HG02840 (cell line): ENCODE measurements at regions not wholly inside any gene's neighbourhood (a gene's known extent, or its start where the extent isn't known, plus 50 kb on each side); places are given as distances from the start of the nearest gene placed in this dataset.
A peak's percentile ranks its signal among the peaks of the same experiment; 100 is the strongest.

ENCODE experiments used
- ATAC-seq: cut with Tn5 transposase; IDR thresholded peaks from one replicate; pipeline ENCODE4 v1.9.1; 2021; ENCODE audit warnings: mild to moderate bottlenecking, moderate library complexity, moderate number of reproducible peaks; ENCODE audit not compliant: unreplicated experiment, low FRiP score

DNA sequence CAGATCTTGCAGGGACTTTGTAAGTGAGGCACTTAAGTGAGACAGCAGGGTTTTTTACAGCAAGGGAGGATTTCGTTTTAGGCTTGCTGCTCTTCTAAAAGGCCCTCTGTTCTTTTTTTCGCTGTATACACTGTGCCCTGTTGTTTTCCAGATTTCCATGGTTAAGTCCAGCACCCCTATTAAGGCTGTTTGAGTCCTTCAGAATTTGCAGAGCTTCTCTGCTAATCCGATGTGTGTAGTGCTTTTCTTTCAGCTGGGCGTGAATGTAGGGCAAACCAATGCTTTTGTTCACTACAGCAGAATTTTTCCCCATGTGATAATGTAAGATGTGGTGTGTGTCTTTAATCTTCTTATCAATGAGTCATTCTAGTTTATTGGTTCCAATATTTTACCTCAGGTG, 200.5 kb upstream of the RREB1 start:
- ATAC-seq, result no peak

DNA sequence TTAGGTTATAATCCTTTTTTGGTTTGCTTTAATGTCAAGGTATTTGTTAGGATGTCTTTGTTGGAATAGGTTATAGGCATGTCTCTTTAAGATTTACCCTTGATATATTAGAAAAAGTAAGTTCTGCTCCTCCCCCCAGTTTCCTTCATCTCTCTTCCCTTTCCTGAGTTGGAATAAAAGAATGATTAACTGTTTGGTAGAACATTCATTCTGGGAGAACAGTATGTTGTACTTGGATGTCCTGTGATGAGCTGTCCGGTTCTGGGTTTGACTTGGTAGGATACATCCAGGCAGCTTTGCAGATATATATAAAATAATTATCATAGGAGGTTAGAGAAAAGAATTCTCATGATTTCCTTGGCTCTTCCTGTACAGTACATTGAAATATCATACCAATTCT, 199.6 kb upstream of the RREB1 start:
- ATAC-seq, result no peak

- no peak for ATAC-seq
Measured at GRCh38 chr6:6909111-6909510, 198.7 kb upstream of the RREB1 start.

- no peak for ATAC-seq
Measured at GRCh38 chr6:6910734-6911295, 196.9 kb upstream of the RREB1 start.

DNA sequence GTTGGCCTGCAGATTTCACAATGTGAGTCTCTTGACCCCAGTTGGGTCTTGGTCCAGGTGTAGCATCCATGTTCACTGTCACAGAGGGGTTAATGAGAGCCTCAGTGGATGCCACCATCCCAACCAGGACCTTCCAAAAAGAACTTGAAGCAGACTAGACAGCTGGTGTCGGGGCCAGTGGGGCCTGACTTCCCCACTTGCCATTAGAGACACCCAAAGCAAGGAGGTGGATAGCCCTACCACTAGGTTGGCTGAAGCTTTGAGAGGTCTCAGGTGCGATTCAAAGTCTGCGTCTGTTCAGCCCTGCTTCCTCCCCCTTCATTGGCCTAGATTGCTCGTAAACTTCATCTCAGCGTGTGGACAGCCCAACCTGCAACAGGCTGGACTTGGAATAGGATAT, 196.4 kb upstream of the RREB1 start:
- no peak for ATAC-seq

DNA sequence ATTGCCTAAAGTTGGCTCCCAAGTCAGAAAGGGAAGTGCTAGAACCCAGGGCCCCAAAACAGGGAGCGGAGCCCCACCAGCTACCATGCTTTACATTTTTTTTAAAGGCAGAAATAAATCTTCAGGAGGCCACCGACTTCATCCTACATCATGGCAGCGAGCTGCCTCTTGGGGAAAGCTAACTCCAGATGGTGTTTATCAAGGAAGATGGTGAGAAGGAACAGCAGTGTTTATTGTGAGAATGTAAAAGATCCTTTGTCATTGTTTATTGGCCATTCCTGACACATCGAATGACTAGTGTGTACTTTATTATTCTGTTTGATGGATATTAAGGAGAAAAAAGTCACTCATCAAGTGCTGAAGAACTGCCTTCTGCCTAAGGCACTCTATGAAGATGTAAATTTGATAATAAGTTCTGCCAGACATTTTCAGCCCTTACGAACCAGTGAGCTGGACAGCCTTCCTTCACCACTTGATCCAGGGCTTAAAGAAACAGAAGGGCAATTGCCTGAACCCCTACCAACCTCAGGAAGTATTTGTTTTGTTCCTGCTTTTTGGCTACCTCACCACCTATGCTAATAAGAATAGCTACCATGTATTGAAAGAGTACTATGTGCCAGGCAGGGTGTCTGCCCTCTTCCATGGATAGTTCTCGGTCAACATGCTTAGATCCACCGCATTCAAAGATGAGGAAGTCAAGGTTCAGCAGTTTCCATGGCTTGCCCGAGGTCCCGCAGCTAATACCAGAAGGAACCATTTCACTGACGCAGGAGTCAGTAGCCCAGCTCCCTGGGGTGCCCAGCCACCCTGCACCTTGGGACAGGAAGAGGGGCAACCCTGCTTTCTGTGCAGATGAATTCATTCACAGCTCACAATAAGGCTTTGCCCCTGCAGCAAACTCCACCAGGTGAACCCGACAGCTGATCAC, 194.7 kb upstream of the RREB1 start:
- ATAC-seq, result no peak

DNA sequence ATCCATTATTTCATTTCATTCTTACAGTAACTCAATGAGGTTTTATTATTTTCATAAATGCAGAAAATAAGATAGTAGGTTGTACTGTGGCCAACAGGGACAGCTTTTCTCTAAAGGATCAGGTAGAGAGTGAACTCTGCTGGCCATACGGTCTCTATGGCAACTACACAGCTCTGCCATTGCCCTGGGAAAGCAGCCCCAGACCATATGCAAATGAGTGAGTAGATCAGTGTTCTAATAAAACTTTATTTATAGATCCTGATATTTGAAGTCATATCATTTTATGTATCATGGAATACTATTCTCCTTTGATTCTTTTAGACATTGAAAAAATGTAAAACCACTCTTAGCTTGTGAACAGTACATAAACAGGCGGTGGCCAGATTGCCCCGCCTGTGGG, 192.5 kb upstream of the RREB1 start:
- ATAC-seq, result no peak

DNA sequence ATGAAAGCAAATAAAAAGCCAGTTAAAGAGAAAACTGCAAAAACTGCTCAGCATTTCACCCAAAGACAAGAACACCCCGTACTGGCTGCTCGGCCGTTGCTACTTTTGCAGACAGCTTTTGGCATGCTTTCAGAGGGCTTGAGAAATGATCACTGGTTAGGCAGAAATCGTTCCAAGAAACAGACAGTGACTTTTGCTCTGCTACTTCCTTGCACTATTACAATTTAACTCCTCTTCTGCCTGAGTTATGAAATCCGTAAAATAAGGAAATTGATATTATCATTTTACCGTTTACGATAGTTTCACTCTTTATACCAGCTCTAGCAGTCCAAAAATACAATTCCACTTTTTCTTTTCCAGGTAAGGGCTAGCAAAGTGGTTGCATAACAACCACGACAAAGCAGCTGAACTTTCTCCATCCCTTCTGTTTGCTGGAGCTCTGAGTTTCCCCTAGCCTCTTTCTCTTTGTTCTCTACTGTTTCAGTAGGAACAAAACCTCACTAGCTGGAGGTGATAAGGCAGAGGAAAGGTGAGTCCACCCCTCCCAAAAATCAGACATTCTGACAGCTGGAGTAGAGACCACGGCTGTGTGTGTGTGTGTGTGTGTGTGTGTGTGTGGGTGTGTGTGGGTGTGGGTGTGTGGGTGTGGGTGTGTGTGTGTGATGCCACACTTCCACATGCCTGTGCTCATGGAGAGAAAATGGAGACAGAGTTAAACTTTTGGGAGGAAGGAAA, 191.8 kb upstream of the RREB1 start:
- ATAC-seq, result no peak

DNA sequence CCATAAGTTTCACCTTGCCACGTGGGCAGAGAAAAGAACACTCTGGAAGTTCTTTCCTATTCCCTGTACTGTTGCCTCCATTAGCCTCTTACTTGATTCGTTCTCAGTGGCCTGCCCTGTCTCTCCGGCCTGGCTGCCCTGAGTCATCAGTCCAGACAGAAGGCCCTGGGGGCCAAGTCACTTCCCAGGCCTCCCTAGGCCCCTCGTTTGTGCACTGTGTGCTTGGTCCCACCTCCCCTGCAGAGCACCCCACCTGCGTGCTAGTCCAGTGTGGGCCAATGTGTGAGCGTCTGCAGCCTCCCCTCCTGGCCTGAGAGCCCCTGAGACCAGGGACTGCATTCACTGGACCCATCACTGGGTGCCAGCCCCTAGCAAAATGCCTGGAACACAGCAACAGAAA, 191.2 kb upstream of the RREB1 start:
- ATAC-seq, result no peak

- ATAC-seq, result peak; percentile 82
Measured at GRCh38 chr6:6918216-6918983, 189.4 kb upstream of the RREB1 start.

- no peak for ATAC-seq
Measured at GRCh38 chr6:6919173-6919572, 188.6 kb upstream of the RREB1 start.

DNA sequence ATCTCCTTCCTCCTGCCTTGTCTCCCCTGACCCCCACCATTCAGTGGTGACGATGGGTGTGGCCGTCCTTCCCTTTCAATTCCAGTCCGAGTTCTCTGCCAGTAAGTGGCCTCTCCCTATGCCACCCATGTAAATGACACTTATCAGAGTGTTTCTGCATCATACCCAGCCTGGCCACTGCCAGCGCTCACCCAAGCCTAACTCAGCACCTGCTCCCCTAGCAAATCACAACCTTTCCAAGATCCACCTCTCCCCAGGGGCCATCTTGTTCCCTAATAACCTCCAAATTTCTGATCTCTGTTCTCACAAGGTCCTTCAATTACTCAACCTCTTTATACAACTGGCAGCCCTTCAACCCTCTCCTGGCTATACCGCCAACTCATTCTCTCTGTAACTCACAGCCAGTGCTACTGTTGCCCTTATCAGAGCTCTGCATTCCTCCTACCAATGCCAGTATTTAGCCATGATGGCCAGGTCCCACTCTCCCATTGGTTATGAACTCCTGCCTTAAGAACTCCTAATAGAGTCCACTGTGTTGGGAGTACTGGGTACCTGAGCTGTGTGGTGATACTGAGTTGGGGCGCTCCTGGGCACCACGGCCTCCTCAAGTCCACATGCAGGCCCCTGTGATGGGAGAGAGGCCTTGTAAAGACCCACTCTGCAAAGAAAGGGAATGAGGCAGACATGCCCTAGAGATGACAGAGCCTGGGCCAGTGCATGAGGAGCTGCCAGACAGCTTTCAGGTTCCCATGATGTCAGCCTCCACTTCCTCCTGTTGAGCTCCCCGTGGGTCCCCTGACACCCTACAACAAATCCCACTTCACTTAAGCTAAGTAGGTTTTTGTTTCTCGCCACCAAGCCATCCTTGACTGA, 187.4 kb upstream of the RREB1 start:
- ATAC-seq, result no peak

- no peak for ATAC-seq
Measured at GRCh38 chr6:6920987-6921313, 186.8 kb upstream of the RREB1 start.

GRCh38 chr6:6922166-6922565, 185.6 kb upstream of the RREB1 start:
- ATAC-seq, result no peak

- ATAC-seq, result no peak
Measured at GRCh38 chr6:6923605-6924004, 184.2 kb upstream of the RREB1 start.

- no peak for ATAC-seq
Measured at GRCh38 chr6:6924708-6925107, 183.1 kb upstream of the RREB1 start.

DNA sequence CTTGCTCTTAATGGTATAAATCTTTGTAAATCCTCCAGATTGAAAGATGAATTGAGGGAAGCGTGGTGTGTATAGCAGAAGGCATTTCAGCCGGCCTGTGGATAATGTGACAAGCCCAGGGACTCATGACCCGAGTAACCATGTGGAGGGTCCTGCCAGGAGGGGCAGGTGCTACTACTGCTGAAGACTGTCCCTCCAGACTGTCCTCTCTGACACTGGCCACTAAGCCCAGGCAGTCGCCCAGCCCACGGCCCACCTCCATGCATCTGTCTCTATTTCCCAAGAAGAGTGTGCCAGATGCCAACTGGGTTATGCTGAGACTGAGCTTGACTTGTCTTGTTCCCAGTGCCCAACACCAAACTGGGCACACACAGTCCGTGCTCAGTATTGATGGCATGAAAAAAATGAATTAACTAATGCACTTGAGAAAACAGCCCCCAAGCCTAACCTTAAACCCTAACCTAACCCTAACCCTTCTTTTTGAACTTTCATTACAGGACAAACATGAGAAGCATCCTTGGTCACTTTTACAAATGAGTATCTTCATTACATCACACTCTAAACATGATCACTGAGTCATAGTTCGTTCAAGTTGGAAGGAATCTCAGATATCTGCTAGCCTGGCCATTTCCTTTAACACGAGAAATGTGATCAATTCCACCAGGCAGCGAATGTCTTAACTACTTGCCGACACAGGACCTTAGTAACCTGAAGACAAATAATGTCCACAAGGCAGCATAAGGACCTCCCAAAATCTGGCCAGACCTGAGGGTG, 182.2 kb upstream of the RREB1 start:
- no peak for ATAC-seq

DNA sequence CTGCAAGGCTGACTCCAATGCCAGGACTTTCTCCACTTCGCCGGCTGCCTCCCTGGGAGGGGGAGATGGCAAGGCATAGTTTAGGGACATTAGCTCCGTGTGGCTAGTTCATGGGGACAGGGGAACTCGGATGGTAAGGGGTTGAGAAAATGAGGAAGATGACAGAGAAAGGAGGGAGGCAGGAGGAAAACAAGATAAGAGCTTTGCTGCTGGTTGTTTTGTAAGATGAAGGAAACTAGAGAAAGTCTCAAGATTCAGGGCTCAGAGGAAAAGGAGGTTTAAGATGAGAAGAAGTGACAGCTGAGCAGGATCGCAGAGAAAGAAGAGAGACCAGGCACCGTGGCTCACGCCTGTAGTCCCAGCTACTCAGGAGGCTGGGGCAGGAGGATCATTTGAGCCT, 180.9 kb upstream of the RREB1 start:
- no peak for ATAC-seq
